MM.1S (cell line): ENCODE measurements at regions not wholly inside any gene's neighbourhood (a gene's known extent, or its start where the extent isn't known, plus 50 kb on each side); places are given as distances from the start of the nearest gene placed in this dataset.

Experiments
- CTCF ChIP-seq: fragments of 300-600 bp; sonication (generic); IDR thresholded peaks from 2 replicates; pipeline ENCODE4 v1.5.1; 2016; ENCODE audit warnings: antibody characterized with exemption, low read length, mixed read lengths
- EZH2 ChIP-seq: fragments of 300-600 bp; sonication (generic); optimal IDR thresholded peaks from 2 replicates; pipeline ENCODE3; 2017; ENCODE audit warnings: low read depth, mild to moderate bottlenecking, antibody characterized with exemption, low read length, mixed read lengths
- EZH2phosphoT487 ChIP-seq: fragments of 300-600 bp; sonication (generic); IDR thresholded peaks from 2 replicates; pipeline ENCODE4 v1.6.1; 2018; ENCODE audit warnings: antibody characterized with exemption, low read length

- TF ChIP-seq CTCF: no peak
- no peak for TF ChIP-seq EZH2
- no peak for TF ChIP-seq EZH2phosphoT487
These were observed 205.9 kb upstream of the MSX2 start for GRCh38 chr5:174518512-174518911.
